NCI-H345 treated with DMSO at 0.1 percent for 48 hours (cell line): ENCODE measurements at regions not wholly inside any gene's neighbourhood (a gene's known extent, or its start where the extent isn't known, plus 50 kb on each side); places are given as distances from the start of the nearest gene placed in this dataset.

Source experiments
- DNase-seq: peaks from one replicate; lab custom pipeline; 2025; ENCODE audit not compliant: unreplicated experiment; lab: John Stamatoyannopoulos, UW

DNA sequence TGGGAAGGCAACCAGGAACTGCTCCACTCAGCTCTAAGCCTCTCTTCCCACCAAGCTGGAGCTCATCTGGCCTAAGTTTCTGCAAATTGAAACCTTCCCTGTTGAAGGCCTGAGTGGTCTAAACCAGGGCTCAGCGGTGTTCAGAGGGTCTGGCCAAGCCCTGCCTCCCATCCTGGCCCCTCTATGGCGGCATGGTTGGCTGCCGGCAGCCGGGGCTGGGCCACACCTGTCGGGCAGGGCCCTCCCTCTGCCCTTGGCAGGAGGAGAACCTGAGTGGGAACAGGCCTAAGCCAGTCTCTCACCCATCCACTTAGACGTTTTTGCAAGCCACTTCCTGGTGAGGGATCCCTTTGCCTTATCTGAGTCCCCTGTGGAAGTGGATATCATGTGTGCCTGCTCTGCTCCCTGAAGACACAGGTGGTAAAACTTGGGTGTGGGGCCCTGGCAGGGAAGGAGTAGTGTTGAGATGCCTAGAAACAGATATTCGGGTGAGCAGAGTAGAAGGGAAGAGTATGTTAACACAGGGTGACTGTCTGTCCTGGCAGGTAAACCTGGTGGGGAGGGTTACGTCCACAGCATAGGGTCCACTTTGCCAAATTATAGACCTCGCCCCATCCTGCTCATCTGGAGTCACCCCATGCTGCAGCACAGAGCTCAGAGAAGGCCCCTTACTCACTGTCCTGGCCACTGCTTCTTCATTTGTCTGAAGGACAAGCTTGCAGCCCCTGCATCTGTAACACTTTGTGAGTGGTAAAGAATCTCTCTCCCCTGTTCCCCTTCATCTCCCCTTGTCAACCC is 63.0 kb upstream of the SIX2 start:
- DNase-seq = no peak

DNA sequence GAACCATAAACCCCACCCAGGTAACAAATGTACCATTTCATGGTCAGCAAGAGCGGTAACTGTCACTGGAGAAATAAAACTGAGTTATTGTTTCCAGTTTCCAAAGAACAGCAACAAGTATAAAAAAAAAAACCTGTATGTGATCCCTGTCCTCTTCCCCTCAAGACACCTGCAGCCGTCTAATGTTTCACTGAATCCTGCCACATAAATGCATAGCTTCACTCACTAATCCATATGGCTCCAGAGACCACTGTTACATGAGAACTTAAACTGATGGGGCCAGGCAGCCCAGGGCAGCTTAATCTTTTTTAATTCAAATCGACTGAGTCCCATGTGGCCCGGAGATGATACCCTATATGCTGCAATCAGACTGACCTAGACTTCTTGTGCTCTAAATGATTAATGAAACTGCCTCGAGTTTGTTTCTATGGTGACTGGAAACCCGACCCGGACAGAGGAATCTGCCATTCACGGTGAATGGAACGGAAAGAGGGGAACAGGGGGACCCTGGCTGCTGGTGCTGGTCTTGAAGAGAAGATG is 60.9 kb upstream of the SIX2 start:
- DNase-seq = no peak

DNA sequence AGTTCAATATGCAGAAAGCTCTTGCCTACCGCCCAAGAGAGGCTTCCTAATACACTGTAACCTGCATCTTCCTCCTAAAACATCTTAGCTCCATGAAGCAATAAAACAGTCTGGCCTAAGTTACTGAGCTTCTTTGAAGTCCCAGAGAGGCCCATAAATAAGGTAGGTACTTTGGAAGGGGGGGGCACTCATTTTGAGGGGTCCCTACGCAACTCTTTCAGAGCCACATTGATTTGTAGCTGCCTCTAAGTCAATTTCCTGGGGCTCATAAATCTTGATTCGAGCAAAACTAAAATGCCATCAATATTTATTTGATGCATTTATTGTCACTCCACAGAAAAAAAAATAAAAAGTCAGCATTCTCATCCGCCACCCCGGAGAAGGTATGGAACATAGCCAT is 60.4 kb upstream of the SIX2 start:
- DNase-seq = no peak

DNA sequence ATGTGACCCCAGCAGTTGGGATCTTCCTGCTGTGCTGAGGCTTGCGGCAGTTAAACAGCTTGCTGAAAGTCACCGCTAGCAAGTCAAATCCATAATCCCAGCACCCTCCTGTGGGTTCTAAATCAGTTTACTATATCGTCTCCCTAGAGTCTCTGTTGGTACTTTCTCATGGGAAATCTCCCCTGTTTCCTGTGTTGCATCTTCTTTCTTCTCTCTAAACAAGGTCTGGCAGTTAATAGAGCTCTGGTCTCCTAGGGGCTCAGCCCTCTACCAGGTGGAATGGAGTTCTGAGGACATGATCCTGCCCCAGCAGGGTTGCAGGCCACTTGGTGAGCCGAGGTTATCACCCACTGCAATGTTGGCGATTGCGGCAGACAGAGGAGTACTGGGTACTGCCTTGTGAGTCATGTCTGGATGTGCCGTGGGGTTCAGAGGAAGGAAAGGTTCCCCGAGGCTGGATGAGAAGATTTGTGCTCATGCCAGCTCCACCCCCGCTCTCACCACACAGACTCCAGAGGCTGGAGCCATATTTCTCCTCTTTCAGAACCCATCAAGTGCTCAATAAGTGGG is 59.4 kb upstream of the SIX2 start:
- DNase-seq = no peak

DNA sequence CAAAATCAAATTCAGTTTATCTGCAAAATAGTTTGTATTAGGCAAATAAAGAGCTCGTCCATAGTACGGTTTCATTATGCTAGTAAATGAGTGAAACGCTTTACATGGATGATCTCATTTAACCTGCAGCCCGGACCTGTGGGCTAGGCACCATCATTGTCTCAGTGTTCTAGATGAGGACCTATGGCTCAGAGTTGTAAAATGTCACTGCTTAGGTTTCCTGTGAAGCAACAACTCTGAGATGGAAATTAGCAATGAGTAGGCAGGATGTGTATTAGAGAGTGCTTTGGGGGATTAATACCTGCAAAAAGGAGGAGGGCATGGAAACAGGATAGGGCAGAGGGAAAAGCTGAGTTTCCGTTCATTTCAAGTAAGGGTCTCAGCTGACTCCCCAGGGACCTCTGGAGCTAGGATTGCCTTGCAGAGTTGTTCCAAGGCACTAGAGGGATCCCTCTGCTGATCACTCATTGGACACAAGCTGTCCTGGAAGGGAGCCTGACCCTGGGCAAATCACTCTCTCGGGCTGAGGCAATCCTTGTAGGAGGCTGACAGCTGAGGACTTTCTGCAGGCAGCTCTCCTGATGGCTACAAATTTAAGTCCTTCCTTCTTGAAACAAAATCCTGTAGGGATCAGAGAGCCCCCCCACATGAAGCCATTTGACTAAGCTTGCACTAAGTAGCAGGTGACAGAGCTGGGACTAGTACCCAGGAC is 58.8 kb upstream of the SIX2 start:
- no peak for DNase-seq
